HL-60 (cell line): ENCODE measurements at regions not wholly inside any gene's neighbourhood (a gene's known extent, or its start where the extent isn't known, plus 50 kb on each side); places are given as distances from the start of the nearest gene placed in this dataset.
A peak's percentile ranks its signal among the peaks of the same experiment; 100 is the strongest.

Experiments
- DNase-seq, 2 experiments: peaks; one replicate each; pipeline ENCODE4 v3.0.0-alpha.2; 2010 to 2020; ENCODE audit warnings: low read depth in 1 of 2, low spot score in 1 of 2
- H3K27ac ChIP-seq: fragments of 250-450 bp; sonication (Bioruptor Pico); replicated peaks from 2 replicates; pipeline ENCODE4 v1.5.1; 2020; ENCODE audit warnings: mild to moderate bottlenecking, moderate library complexity
- H3K27me3 ChIP-seq: fragments of 250-450 bp; sonication (Bioruptor Pico); 2 replicates; pipeline ENCODE4 v1.5.1; 2021; ENCODE audit warnings: mild to moderate bottlenecking, moderate library complexity; ENCODE audit not compliant: insufficient read depth, poor library complexity, severe bottlenecking
- H3K4me3 ChIP-seq: replicated peaks from 2 replicates; pipeline ENCODE4 v1.5.1; 2011; ENCODE audit warnings: mild to moderate bottlenecking, control low read depth, low read length; ENCODE audit not compliant: insufficient read depth
- GABPA ChIP-seq: IDR thresholded peaks from 2 replicates; pipeline ENCODE4 v1.6.1; 2012; ENCODE audit warnings: low read depth
- POLR2AphosphoS5 ChIP-seq: IDR thresholded peaks from 2 replicates; pipeline ENCODE4 v1.6.1; 2012; ENCODE audit warnings: low read depth
- SPI1 ChIP-seq: IDR thresholded peaks from 2 replicates; pipeline ENCODE4 v1.6.1; 2012; ENCODE audit warnings: low read depth, mild to moderate bottlenecking, borderline replicate concordance
- TF ChIP-seq, protein P1 (sequence below): IDR thresholded peaks from one replicate; pipeline ENCODE4 v1.5.1; 2011; ENCODE audit warnings: low read length, control low read depth, inconsistent platforms; ENCODE audit not compliant: insufficient read depth
- TF ChIP-seq, protein P2 (sequence below): IDR thresholded peaks from 2 replicates; pipeline ENCODE4 v1.6.1; 2012; ENCODE audit warnings: low read depth; ENCODE audit not compliant: insufficient replicate concordance

DNA sequence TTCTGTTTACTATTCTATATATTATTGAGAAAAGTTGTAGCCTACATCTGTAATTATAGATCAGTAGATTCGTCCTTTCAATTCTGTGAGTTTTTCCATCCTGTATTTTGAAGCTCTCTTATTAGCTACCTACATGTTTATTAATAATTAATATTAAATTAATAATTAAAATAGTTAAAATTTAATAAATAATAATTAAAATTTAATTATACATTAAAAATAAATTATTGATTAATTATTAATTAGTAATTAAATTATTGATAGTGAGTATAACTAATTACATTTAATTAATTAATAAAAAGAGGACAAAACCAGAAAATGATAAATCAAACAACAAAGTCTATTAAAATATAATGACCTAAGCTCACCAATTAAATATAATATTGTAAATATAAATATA is 606.6 kb upstream of the ROBO1 start:
- Histone ChIP-seq H3K27me3 (no peaks in the 10 kb centered on the region), H3K27ac (no peak overlapping the region), H3K4me3 (no peak overlapping the region)
- TF ChIP-seq, protein P1, sequence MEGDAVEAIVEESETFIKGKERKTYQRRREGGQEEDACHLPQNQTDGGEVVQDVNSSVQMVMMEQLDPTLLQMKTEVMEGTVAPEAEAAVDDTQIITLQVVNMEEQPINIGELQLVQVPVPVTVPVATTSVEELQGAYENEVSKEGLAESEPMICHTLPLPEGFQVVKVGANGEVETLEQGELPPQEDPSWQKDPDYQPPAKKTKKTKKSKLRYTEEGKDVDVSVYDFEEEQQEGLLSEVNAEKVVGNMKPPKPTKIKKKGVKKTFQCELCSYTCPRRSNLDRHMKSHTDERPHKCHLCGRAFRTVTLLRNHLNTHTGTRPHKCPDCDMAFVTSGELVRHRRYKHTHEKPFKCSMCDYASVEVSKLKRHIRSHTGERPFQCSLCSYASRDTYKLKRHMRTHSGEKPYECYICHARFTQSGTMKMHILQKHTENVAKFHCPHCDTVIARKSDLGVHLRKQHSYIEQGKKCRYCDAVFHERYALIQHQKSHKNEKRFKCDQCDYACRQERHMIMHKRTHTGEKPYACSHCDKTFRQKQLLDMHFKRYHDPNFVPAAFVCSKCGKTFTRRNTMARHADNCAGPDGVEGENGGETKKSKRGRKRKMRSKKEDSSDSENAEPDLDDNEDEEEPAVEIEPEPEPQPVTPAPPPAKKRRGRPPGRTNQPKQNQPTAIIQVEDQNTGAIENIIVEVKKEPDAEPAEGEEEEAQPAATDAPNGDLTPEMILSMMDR, result no peak
- TF ChIP-seq GABPA, result no peak
- TF ChIP-seq POLR2AphosphoS5, result no peak
- TF ChIP-seq, protein P2, sequence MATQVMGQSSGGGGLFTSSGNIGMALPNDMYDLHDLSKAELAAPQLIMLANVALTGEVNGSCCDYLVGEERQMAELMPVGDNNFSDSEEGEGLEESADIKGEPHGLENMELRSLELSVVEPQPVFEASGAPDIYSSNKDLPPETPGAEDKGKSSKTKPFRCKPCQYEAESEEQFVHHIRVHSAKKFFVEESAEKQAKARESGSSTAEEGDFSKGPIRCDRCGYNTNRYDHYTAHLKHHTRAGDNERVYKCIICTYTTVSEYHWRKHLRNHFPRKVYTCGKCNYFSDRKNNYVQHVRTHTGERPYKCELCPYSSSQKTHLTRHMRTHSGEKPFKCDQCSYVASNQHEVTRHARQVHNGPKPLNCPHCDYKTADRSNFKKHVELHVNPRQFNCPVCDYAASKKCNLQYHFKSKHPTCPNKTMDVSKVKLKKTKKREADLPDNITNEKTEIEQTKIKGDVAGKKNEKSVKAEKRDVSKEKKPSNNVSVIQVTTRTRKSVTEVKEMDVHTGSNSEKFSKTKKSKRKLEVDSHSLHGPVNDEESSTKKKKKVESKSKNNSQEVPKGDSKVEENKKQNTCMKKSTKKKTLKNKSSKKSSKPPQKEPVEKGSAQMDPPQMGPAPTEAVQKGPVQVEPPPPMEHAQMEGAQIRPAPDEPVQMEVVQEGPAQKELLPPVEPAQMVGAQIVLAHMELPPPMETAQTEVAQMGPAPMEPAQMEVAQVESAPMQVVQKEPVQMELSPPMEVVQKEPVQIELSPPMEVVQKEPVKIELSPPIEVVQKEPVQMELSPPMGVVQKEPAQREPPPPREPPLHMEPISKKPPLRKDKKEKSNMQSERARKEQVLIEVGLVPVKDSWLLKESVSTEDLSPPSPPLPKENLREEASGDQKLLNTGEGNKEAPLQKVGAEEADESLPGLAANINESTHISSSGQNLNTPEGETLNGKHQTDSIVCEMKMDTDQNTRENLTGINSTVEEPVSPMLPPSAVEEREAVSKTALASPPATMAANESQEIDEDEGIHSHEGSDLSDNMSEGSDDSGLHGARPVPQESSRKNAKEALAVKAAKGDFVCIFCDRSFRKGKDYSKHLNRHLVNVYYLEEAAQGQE, result no peak
- no peak for TF ChIP-seq SPI1
- no peak for DNase-seq

DNA sequence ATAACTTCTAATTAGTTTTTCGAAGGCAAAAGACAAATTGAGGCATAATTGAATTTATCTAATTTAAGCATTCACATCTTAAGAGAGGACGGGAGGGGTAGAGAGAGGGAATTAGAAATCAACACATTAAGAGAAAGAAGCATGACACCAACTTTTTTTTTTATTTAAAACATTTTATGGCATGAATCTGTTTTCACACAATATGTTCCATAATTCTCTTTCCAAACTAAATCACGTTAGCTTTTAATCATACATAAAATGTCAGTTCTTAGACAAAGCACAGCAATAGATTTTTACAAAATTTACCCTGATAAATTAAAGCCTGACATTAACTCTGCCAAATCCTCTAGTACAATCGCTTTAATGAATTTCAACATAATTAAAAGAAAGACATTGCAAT is 600.8 kb upstream of the ROBO1 start:
- no peak for DNase-seq
- no peak for TF ChIP-seq GABPA
- TF ChIP-seq SPI1, result no peak
- TF ChIP-seq, protein P2, result no peak
- TF ChIP-seq, protein P1, result no peak
- no peak for TF ChIP-seq POLR2AphosphoS5
- Histone ChIP-seq H3K4me3 (no peak overlapping the region), H3K27ac (no peak overlapping the region), H3K27me3 (no peaks in the 10 kb centered on the region)

DNA sequence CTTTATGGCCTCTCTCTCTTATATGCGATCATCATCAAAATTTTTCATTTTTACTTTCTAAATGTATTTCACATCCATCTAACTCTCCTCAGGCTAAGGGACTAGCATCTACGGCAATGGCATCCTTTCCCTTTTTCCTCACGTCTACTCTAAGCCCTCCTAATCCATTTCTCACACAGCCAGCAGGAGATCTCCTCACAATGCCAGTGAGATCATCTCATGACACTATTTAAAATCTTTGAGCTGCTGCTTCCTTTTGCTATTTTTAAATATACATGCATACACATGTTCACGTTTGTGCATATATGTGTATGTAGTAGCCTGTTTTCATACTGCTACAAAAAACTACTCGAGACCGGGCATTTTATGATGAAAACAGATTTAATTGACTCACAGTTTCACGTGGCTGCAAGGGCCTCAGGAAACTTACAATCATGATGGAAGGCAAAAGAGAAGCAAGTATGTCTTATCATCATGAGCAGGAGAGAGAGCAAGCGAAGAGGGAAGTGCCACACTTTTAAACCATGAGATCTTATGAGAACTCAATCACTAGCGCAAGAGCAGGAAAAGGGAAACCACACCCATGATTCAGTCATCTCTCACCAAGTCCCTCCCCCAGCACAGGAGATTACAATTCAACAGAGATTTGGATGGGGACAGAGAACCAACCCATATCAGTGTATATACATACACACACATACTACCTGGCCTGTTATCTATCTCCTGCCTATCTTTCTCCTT is 599.2 kb upstream of the ROBO1 start:
- H3K4me3 ChIP-seq, result no peak overlapping the region
- H3K27me3 ChIP-seq, result no peaks in the 10 kb centered on the region
- DNase-seq, result peak; percentile 26 to 71

More for the DNA sequence above, 599.2 kb upstream of the ROBO1 start:
- H3K27ac ChIP-seq, result no peak overlapping the region
- TF ChIP-seq, protein P1, result no peak
- TF ChIP-seq SPI1, result peak; percentile 78
- TF ChIP-seq, protein P2, result no peak
